ENCODE measurements at regions not wholly inside any gene's neighbourhood (a gene's known extent, or its start where the extent isn't known, plus 50 kb on each side); places are given as distances from the start of the nearest gene placed in this dataset.

DNA sequence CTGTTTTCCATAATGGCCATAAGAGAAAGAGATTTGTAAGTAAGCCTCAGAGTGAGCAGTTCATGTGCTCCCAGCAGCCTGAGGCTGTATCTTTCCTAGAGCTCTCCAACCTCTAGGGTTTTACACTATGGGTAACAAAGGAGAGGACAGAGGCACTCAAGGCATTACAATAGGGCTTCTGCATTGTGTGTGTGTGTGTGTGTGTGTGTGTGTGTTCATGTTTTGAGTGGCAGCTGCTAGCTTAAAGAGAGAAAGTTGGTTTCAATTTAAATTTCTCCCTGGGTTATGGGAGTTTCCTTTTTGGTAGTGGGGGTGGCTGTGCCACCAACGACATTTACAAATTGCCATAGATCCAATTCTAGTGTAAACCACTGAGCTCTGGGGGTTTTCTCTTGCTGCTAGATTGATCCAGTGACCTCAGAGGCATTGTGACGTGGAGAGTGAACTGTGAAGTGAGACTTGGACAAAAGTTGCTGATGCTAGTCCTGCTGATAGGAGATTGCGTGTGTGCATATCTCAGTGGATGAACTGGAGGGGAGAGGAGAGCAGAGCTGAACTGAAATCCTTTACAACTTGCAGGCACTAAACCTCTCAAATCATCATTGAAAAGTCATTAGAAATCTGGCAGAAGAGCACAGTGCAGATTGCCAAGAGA lies 67.2 kb upstream of the OLFM4 start:
- no peak overlapping the region for H3K4me3 ChIP-seq (replicated peaks; ENCODE audit: low read depth, low read length)
- no peak for DNase-seq (ENCODE audit: extremely low read depth, low read depth)
- no peak for TF ChIP-seq CTCF (IDR thresholded peaks at IDR 0.05; ENCODE audit: low read depth, low read length, missing control alignments)

GRCh38 chr13:52955472-52955874 lies 73.1 kb upstream of the OLFM4 start:
- no peak overlapping the region for H3K4me3 ChIP-seq (replicated peaks; ENCODE audit: low read depth, low read length)
- TF ChIP-seq CTCF (IDR thresholded peaks at IDR 0.05; ENCODE audit: low read depth, low read length, missing control alignments): no peak
- no peak for DNase-seq (ENCODE audit: extremely low read depth, low read depth)

GRCh38 chr13:52954838-52955237 lies 73.8 kb upstream of the OLFM4 start:
- DNase-seq (ENCODE audit: extremely low read depth, low read depth): no peak
- TF ChIP-seq CTCF (IDR thresholded peaks at IDR 0.05; ENCODE audit: low read depth, low read length, missing control alignments): no peak
- H3K4me3 ChIP-seq (replicated peaks; ENCODE audit: low read depth, low read length): no peak overlapping the region

DNA sequence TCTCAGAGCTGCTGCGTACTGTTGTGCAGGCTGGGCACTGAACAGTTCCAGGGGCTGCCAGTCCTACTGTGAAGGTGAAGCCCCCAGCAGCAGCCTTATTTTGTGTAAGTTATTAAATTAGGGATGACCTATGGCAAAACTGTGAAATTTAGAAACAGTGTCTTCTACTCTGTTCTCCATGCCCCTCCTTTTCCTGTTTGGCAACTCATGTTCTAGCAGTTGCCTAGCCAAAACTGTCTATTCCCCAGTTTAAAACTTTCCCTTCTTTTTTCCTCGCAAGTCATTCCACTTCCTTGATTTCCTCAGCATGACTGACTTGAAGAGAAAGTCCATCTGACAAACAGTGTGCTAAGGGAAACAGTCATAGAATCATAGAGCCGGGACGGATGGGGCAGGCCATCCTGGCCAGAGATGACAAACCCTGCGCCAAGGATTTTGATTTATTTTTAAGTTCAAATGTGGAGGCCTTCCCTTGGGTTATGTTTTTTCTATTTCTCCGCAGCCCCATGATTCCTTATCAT lies 78.1 kb upstream of the OLFM4 start:
- no peak overlapping the region for H3K4me3 ChIP-seq (replicated peaks; ENCODE audit: low read depth, low read length)
- no peak for DNase-seq (ENCODE audit: extremely low read depth, low read depth)
- TF ChIP-seq CTCF (IDR thresholded peaks at IDR 0.05; ENCODE audit: low read depth, low read length, missing control alignments): no peak

DNA sequence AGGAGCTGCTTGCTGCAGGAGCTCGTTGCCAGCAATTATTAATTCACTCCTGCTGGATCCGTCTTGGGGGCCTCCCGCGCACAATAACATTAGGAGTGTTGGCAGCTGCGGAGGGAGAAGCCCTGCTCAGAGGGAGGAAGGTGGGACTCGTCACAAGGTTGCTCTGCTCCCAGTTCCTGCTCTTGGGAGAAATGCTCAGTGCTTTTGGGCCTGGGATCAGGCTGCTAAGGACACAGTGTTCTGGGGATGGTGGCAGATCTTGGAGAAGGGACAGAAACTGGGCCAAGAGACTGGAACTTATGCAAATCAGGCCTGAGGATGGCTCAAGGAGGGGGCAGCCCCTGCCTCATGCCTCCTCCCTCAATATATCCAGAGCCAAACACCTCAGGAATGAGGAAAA lies 78.9 kb upstream of the OLFM4 start:
- TF ChIP-seq CTCF (IDR thresholded peaks at IDR 0.05; ENCODE audit: low read depth, low read length, missing control alignments): no peak
- no peak overlapping the region for H3K4me3 ChIP-seq (replicated peaks; ENCODE audit: low read depth, low read length)
- no peak for DNase-seq (ENCODE audit: extremely low read depth, low read depth)

- no peak for TF ChIP-seq CTCF (IDR thresholded peaks at IDR 0.05; ENCODE audit: low read depth, low read length, missing control alignments)
- H3K4me3 ChIP-seq (replicated peaks; ENCODE audit: low read depth, low read length): no peak overlapping the region
Observed at GRCh38 chr13:52949044-52949443, 79.6 kb upstream of the OLFM4 start.

DNA sequence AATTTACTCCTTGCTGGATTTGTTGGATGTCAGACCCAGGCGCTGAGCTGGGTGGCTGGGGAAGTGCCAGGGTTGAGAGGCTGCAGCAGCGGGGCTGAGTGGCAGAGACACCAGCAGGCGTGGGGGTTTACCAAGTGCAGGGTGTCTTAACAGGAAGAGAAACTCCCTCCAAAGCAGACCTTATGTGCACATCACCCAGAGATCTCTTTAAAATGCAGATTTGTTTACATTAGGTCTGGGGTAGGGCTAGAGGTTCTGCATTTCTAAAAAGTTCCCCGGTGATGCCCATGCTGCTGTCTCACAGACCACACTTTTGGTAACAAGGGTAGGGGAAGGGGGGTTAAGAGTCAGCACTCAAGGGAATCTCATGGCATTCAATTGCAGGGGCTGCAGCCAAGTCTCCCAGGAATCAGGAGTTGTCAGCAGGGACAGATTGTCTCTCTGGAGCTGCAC lies 80.7 kb upstream of the OLFM4 start:
- no peak for DNase-seq (ENCODE audit: extremely low read depth, low read depth)
- no peak for TF ChIP-seq CTCF (IDR thresholded peaks at IDR 0.05; ENCODE audit: low read depth, low read length, missing control alignments)
- no peak overlapping the region for H3K4me3 ChIP-seq (replicated peaks; ENCODE audit: low read depth, low read length)

More at GRCh38 chr13:52949044-52949443, 79.6 kb upstream of the OLFM4 start:
- no peak for DNase-seq (ENCODE audit: extremely low read depth, low read depth)

Measured in HFF-Myc (cell line).